Panc1 (cell line): ENCODE measurements at regions not wholly inside any gene's neighbourhood (a gene's known extent, or its start where the extent isn't known, plus 50 kb on each side); places are given as distances from the start of the nearest gene placed in this dataset.

Source experiments
- ATAC-seq: fragments of 200-7000 bp; cut with Tn5 transposase; 2 replicates; pipeline ENCODE4 v1.9.1; 2020; ENCODE audit warnings: mild to moderate bottlenecking, moderate library complexity
- BruUV-seq: library from RNA; stranded (reverse); fragments of 400-500 nt; replicated peaks from 2 replicates; lab custom pipeline; 2021; lab: Mats Ljungman, UMichigan
- CTCF ChIA-PET: fragments of 300-600 bp; sonication (Branson Sonifier 250); formaldehyde crosslinking; loops from one replicate; lab custom pipeline; 2022; ENCODE audit warnings: antibody characterized with exemption; lab: Charles Lee
- POLR2A ChIA-PET: fragments of 300-600 bp; sonication (Branson Sonifier 250); formaldehyde crosslinking; loops from one replicate; lab custom pipeline; 2022; ENCODE audit warnings: antibody characterized with exemption; lab: Charles Lee
- DNase-seq: peaks from one replicate; pipeline ENCODE4 v3.0.0-alpha.2; 2010; ENCODE audit warnings: low read depth, low spot score
- H3K27ac ChIP-seq: 2 replicates; pipeline ENCODE4 v1.5.1; 2011; ENCODE audit warnings: mild to moderate bottlenecking, low read length, inconsistent platforms
- H3K27me3 ChIP-seq: fragments of 200-500 bp; sonication (Bioruptor generic); 2 replicates; pipeline ENCODE4 v1.6.0; 2014; ENCODE audit warnings: low read length, inconsistent platforms; ENCODE audit not compliant: control insufficient read depth, insufficient read depth
- H3K36me3 ChIP-seq: fragments of 200-500 bp; sonication (Bioruptor generic); 2 replicates; pipeline ENCODE4 v1.5.1; 2014; ENCODE audit warnings: inconsistent platforms, mild to moderate bottlenecking, low read length, moderate library complexity; ENCODE audit not compliant: control insufficient read depth, insufficient read depth
- H3K4me1 ChIP-seq: 2 replicates; pipeline ENCODE4 v1.5.1; 2011; ENCODE audit warnings: inconsistent platforms, mild to moderate bottlenecking, low read length, moderate library complexity; ENCODE audit not compliant: control insufficient read depth, insufficient read depth
- H3K4me3 ChIP-seq, 2 experiments: 2 replicates each; pipeline ENCODE4 v1.5.1; 2011 to 2012; ENCODE audit warnings: low read depth in 2 of 2, low read length in 2 of 2, mild to moderate bottlenecking in 2 of 2, inconsistent platforms in 1 of 2, moderate library complexity in 1 of 2
- H3K9me3 ChIP-seq: fragments of 200-500 bp; sonication (Bioruptor generic); 2 replicates; pipeline ENCODE4 v1.5.1; 2014; ENCODE audit warnings: low read depth, mild to moderate bottlenecking, inconsistent platforms, low read length, moderate library complexity; ENCODE audit not compliant: control insufficient read depth, insufficient read depth
- POLR2AphosphoS5 ChIP-seq: IDR thresholded peaks from 2 replicates; pipeline ENCODE4 v1.6.1; 2012; ENCODE audit warnings: mild to moderate bottlenecking, low read depth, low read length, moderate library complexity
- SIN3A ChIP-seq: IDR thresholded peaks from 2 replicates; pipeline ENCODE4 v1.6.1; 2012; ENCODE audit warnings: low read depth, mild to moderate bottlenecking, low read length, moderate library complexity, borderline replicate concordance; ENCODE audit not compliant: insufficient read depth
- TCF7L2 ChIP-seq: IDR thresholded peaks from 2 replicates; pipeline ENCODE4 v1.6.1; 2011; ENCODE audit warnings: mild to moderate bottlenecking, low read depth, low read length, inconsistent platforms
- in situ Hi-C: cut with HindIII; loops from 2 replicates; pipeline ENCODE4 v1.10.0; 2016; ENCODE audit warnings: low sequenced_read_pairs, low pct_unique_long_range_greater_than_20kb
- intact Hi-C: fragments of 100-400 bp; cut with micrococcal nuclease; formaldehyde crosslinking; loops from one replicate; pipeline ENCODE4 v1.10.0; 2022; ENCODE audit not compliant: unreplicated experiment
- TF ChIP-seq, protein P1 (sequence below), 2 experiments: IDR thresholded peaks; 2 replicates each; pipeline ENCODE4 v1.6.1; 2011 to 2012; ENCODE audit warnings: low read depth in 2 of 2, control low read depth in 1 of 2, low read length in 1 of 2, mild to moderate bottlenecking in 1 of 2, moderate library complexity in 1 of 2; ENCODE audit not compliant: insufficient read depth in 1 of 2
- TF ChIP-seq, protein P2 (sequence below): fragments of 450-650 bp; IDR thresholded peaks from 2 replicates; pipeline ENCODE4 v1.5.1; 2017; ENCODE audit warnings: mild to moderate bottlenecking

- peak; percentile 69; the same call in 1 of the 2 replicates for TF ChIP-seq TCF7L2
- TF ChIP-seq, protein P1, sequence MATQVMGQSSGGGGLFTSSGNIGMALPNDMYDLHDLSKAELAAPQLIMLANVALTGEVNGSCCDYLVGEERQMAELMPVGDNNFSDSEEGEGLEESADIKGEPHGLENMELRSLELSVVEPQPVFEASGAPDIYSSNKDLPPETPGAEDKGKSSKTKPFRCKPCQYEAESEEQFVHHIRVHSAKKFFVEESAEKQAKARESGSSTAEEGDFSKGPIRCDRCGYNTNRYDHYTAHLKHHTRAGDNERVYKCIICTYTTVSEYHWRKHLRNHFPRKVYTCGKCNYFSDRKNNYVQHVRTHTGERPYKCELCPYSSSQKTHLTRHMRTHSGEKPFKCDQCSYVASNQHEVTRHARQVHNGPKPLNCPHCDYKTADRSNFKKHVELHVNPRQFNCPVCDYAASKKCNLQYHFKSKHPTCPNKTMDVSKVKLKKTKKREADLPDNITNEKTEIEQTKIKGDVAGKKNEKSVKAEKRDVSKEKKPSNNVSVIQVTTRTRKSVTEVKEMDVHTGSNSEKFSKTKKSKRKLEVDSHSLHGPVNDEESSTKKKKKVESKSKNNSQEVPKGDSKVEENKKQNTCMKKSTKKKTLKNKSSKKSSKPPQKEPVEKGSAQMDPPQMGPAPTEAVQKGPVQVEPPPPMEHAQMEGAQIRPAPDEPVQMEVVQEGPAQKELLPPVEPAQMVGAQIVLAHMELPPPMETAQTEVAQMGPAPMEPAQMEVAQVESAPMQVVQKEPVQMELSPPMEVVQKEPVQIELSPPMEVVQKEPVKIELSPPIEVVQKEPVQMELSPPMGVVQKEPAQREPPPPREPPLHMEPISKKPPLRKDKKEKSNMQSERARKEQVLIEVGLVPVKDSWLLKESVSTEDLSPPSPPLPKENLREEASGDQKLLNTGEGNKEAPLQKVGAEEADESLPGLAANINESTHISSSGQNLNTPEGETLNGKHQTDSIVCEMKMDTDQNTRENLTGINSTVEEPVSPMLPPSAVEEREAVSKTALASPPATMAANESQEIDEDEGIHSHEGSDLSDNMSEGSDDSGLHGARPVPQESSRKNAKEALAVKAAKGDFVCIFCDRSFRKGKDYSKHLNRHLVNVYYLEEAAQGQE (IDR thresholded peaks at IDR 0.05; ENCODE audit: insufficient read depth in 1 of 2, low read depth in 2 of 2, low read length in 1 of 2) = no peak
- in situ Hi-C loops (no loop called here), intact Hi-C loops (no loop called here)
- ATAC-seq (no peak), DNase-seq (no peak)
- Histone ChIP-seq H3K36me3 (no peaks in the 10 kb centered on the region), H3K27ac (no peak overlapping the region), H3K9me3 (no peaks in the 10 kb centered on the region), H3K4me3 (no peak overlapping the region), H3K27me3 (no peaks in the 10 kb centered on the region), H3K4me1 (no peaks in the 10 kb centered on the region; the same call in 1 of the 2 replicates)
- POLR2A ChIA-PET = interaction anchor here (0.6 kb wide), 1 partner anchor 111 kb away, joined by 4 read pairs; no protein-coding TSS in a partner anchor
- CTCF ChIA-PET = no interaction called here
- BruUV-seq = no TSS peak
These were observed 150.8 kb upstream of the TAB2 start for GRCh38 chr6:149166747-149167146.

- H3K27ac ChIP-seq = no peak overlapping the region
- no peaks in the 10 kb centered on the region for H3K9me3 ChIP-seq
- ATAC-seq (no peak), DNase-seq (no peak)
- no TSS peak for BruUV-seq
- in situ Hi-C loops (no loop called here), intact Hi-C loops (no loop called here)
- TF ChIP-seq SIN3A = no peak
- no peak for TF ChIP-seq POLR2AphosphoS5
- TF ChIP-seq, protein P1 (IDR thresholded peaks at IDR 0.05; ENCODE audit: insufficient read depth in 1 of 2, low read depth in 2 of 2, low read length in 1 of 2) = no peak
- TF ChIP-seq TCF7L2 = no peak
- TF ChIP-seq, protein P2, sequence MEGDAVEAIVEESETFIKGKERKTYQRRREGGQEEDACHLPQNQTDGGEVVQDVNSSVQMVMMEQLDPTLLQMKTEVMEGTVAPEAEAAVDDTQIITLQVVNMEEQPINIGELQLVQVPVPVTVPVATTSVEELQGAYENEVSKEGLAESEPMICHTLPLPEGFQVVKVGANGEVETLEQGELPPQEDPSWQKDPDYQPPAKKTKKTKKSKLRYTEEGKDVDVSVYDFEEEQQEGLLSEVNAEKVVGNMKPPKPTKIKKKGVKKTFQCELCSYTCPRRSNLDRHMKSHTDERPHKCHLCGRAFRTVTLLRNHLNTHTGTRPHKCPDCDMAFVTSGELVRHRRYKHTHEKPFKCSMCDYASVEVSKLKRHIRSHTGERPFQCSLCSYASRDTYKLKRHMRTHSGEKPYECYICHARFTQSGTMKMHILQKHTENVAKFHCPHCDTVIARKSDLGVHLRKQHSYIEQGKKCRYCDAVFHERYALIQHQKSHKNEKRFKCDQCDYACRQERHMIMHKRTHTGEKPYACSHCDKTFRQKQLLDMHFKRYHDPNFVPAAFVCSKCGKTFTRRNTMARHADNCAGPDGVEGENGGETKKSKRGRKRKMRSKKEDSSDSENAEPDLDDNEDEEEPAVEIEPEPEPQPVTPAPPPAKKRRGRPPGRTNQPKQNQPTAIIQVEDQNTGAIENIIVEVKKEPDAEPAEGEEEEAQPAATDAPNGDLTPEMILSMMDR = no peak
- ChIA-PET POLR2A (no interaction called here), CTCF (no interaction called here)
- no peaks in the 10 kb centered on the region for H3K36me3 ChIP-seq
- no peaks in the 10 kb centered on the region; the same call in 1 of the 2 replicates for H3K4me1 ChIP-seq
- H3K27me3 ChIP-seq = no peaks in the 10 kb centered on the region
- H3K4me3 ChIP-seq = no peak overlapping the region
These were observed 148.5 kb upstream of the TAB2 start for GRCh38 chr6:149168968-149169367.
